Activated gamma-delta T cell (primary cell): ENCODE measurements at regions not wholly inside any gene's neighbourhood (a gene's known extent, or its start where the extent isn't known, plus 50 kb on each side); places are given as distances from the start of the nearest gene placed in this dataset.

Source experiments
- DNase-seq: peaks from one replicate; lab custom pipeline; 2025; lab: John Stamatoyannopoulos, UW

DNA sequence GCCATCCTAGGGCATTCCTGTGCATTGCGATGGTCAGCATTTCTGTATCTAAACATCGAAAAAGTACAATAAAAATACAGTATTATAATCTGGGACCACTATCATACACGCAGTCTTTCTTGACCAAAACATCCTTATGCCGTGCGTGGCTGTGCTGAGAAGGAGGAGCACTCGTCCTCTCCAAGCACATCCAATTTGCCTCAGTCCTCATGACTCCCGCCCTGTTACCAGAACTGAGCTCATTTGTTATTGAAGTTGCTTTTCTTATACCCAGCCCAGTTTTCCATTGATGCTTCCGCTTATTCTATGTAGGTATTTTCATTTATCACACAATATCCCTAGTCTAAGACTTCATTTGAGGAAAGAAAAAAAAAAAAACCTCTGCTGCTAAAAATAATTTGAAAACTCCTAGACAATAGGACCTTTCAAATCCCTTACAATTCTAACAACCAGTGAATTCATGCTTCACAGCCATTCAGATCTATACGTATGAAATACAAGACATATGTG is 236.9 kb upstream of the PLEKHG7 start:
- no peak for DNase-seq

DNA sequence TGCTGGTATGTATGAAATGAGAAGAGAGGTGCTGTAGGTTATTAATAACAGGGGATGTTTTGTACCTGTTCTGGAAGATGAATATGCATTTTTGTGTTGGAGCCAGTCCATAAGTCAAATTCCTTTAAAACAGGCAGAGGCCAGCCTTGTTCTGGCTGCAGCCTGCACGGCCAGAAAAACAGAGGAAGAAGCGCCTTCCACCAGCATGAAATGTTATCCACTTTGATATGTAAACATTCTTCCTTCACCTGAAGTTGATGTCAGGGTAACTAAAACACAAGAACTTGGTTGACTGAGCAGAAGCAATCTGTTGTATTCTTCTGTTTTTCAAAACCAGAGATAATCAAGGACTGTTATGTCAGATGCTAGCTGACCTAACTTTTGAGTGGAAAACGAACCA is 237.9 kb upstream of the PLEKHG7 start:
- DNase-seq: no peak

DNA sequence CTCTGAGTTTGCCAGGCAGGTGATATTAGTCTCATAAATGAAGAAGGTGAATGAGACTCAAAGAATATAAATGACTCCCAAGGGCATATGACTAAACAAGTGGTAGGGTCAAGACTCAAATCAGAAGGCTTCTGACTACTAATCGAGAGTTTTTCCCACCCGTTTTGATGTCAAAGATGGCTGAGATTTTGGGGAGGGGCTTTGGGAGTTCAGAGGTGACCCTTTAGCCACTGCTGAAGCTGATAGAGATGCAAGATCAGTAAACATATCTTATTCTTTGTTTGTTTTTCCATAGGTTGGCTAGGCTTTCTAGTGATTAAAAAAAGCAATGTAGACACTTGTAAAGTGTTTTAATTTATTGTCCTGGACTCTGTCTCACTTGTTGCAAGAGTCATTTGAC is 239.6 kb upstream of the PLEKHG7 start:
- no peak for DNase-seq

DNA sequence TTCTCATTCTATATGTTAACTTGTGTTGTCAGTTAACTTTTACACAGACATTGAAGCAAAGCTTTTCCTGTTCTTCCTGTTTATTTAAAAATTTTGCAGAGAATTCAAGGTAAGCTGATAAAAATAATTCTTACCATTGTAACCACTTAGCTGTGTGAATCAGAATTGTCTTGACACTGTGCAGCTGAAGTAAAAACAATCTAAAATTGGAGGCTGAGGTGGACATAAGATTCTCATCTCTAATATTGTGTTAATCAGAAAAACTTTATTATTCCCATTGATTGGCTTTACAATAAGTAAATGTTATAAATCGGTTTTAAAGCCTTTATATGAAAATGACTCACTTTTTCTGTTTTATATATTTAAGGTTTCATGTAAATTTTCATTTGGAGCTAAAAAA is 240.3 kb upstream of the PLEKHG7 start:
- DNase-seq: no peak

DNA sequence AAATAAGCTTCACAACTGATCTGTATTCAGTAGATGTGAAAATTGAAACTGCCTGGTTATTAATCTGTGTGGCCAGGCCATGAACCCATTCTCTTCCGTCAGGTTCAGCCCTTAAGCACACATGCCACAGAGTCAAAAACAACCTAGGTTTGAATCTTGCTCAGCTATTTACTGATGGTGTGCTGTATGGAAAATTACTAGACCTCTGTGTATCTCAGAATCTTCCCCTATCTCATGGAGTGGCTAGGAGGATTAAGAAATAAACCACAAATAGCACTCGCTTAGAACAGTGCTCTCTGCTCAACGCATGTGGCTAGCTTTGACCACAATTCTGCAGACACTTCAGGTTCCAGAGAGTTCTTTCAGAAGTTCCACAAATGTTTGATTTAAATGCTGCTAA is 240.7 kb upstream of the PLEKHG7 start:
- DNase-seq: no peak

DNA sequence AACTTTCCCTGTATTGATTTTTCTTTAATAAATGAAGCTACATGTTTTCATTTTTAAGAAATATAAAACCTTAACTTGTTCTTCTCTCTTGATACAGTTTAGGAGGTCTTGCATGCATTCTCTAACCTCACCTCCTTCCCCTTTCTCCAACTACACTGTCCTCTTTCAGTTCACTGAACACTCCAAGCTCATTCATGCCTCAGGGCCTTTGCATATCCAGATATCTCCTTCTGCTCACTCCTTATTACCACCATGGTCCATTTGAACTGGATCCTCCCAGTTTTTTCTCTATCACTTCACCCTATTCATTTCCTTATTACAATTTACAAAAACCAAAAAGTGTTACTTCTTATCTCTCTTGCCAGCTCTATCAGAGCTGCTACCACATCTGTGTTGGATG is 242.9 kb upstream of the PLEKHG7 start:
- DNase-seq: no peak

DNA sequence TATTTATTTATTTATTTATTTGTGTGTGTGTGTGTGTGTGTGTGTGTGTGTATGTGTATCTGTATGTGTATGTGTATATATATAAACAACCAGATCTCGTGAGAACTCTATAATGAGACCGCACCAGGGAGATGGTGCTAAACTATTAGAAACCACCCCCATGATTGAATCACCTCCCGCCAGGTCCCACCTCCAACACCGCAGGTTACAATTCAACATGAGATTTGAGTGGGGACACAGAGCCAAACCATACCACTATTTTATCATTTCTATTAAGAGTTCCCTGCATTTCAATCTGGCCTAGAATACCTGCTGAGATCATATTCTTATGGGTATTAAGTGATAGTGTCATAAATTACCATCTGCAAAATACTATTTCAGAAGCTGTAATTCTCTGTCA is 243.8 kb upstream of the PLEKHG7 start:
- DNase-seq: no peak

DNA sequence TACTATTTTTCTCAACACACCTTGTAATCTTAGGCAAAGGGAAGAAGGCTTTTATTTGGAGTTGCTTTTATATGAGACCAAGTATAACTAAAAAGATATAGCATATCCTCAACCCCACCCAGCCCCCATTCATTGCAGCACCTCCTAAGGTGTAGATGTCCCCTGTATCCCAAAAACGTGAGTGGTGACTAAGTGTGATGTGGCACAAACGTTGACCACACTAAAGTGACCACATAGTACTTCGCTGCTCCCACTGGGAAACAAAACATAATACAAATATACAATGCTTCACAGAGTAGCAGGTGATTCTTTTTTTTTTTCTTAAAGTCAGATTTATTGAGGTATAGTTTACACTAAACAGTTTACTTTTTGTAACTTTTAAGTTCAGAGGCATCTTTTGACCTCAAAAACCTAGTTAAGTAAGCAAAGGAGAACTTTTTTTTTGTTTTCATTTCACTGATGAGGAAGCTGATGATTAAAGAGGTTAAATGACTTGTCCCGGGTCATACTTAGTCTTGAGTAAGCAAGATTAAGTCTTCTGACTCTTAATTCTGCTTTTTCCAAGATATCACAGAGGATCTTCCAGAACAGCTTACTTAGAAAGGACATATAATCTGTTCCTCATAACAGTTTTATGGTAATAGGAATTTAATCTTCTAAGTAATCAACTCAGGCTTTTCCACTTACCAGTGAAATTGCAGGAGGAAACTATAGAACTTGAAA is 245.2 kb upstream of the PLEKHG7 start:
- DNase-seq: no peak

DNA sequence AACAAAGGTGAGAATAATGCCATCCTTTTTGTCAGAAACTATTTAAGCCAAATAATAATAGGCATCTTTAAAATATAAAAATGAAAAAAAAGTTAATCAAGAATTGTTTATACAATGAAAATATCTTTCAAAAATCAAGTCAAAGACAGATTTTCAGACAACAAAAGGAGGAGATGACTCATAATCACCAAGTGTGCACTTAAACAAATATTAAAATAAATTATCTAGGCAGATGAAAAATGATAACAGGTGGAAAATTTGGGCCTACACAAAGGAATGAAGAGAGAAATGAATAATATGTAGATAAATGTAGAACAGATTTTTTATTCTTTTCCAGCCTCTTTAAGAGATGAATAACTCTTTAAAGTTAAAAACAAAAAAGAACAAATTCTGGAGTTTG is 250.0 kb upstream of the PLEKHG7 start:
- no peak for DNase-seq

DNA sequence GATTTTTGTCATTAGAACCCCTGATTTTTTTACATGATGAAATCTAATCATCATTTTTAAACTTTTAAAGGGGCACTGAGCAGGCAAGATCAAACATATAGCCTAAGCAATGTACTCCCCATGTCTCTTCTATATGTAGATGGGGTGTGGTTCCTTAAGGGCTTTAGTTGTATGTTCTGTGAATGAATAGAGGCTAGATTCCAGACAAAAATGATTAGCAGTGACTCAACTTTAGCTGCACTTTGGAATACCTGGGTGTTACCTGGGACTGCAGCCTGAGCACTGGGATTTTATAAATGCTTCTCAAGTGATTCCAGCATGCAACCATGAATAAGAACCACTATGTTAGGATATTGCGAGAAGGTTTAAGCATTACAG is 256.7 kb upstream of the PLEKHG7 start:
- DNase-seq: no peak

DNA sequence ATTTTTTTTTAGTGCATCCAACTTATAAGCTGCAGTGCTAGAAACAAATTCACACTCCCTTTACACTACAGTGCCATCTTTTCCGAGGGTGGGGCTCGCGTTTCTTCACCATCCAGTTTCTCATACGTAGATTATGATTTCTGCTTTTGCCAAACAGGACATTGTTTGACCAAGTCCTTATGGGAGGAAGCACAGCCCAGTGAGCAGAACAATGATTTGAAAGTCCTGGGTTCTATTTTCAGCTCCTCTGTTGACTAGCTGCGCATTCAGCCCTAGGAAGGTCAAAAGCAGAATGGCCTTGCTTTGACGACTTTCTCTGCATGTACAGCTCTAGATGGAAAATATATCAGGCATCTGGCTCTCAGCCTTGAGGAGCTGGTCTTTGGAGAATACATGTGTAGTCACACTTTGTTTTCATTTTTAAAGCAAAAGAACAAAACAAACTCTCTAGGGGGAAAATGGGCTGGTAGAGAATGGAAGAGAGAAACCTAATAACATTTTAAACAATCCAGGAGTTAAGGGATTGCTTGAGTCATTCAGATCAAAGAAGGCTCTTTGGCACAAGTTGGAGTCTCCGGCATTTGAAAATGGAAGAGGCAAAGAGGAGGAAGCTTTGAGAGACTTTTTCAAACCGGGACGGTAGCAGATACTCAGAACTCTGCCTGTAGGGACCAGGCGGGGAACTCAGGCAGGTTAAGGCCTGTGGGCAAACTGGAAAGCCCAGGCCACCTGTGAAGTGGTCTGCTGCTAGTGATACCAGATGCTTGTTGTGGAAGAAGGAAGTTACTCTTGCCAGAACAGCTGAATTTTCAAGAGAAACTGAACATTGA is 257.3 kb upstream of the PLEKHG7 start:
- no peak for DNase-seq

DNA sequence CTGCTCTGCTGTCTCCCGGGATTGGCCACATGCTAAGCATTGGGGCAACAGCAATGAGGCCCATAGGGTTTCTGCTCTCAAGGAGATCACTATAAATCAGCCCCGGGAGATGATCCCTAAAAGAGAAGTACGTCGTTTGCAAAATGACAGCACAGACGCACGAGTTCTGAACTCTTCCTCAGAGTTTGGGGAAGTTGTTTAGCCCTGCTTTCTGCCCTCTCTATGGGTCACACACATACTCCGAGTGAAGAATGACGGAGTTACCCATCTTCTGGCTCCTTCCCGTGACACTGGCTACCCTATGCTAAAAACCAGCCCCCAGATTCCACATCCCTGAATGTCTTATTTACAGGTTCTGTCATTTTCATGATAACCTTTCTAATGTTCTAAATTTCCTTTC is 258.0 kb upstream of the PLEKHG7 start:
- no peak for DNase-seq

DNA sequence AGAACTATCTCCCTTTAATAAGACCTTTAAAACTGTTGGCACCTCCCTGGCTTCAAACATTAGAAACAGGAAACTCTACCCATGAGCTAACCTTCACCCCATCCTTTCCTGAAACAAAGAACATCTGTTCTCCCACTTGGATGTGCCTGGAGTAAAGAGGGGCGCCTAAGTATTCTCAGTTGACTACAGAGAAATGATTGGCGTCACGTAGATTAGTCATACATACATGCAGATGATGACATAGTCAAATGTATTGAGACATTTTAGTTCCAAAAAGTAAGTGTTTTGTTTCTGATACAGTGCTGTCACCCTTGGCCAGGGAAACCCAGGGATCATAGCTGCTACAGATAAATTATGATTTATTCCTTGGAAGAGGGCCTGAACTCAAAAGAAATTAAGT is 260.0 kb upstream of the PLEKHG7 start:
- DNase-seq: no peak

DNA sequence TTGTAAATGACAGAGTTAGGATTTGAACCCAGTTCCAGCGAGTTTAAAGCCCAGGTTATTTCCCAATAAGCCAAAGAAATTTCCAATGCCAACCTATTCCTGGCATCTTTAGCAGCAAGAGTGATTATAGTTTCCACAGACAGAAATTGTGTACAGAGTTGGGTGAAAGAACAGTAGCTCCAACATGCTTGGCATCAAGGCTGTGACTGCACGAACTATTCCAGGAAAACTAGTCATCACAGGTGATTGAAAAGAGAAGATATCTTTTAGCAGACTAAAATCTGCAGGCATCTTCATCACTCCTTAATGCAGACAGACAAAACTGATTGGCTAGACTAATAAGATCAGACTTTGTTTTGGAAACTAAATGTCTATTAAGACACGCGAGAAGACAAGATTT is 262.7 kb upstream of the PLEKHG7 start:
- no peak for DNase-seq

DNA sequence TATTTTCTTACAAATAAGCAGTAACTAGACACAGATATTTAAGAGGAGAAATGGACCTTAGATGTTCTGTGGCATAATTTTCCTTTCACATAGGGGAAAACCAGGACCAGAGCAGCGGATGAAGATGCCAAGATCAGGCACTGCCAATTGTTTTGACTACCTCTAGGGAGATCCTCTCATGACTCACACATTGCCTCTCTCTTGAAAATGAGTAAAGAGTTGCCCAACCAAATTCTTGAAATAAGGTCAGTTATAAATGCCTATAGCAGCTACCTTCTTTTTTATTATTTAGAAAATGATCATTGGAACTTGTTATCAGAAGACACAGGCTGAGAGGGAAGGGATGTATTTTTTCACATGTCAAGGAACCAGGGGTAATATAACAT is 263.4 kb upstream of the PLEKHG7 start:
- DNase-seq: no peak

DNA sequence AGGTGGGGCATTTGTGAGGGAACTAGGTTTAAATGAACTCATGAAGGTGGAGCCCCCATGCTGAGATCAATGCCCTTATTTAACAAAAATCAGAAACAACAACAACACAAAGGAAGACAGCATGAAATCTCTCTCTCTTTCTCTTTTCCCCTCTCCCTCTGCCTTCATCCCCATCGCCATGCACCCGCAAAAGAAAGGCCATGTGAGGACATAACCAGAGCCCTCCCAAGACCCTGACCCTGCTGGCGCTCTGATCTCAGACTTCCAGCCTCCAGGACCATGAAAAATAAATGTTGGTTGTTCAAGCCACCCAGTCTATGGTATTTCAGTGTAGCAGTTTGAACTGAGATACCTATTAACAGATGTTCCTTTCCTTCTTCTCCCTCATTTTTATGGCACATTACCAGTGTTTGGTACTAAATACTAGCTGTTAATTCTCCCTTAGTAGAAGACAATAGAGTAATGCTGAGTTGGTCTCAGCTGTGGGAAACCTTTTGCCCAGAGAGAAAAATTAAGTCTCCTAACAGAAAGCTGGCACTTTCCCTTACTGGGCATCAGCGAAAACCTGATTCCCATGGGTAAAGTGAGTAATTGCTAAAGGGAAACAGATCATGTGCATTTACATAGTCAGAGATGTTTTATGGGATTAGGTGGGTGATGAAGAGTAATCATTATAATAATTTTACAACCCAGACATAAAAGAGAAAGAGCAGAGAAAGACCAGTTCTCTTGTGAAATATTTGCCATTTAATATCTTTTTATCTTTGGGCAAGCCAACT is 264.0 kb upstream of the PLEKHG7 start:
- no peak for DNase-seq

DNA sequence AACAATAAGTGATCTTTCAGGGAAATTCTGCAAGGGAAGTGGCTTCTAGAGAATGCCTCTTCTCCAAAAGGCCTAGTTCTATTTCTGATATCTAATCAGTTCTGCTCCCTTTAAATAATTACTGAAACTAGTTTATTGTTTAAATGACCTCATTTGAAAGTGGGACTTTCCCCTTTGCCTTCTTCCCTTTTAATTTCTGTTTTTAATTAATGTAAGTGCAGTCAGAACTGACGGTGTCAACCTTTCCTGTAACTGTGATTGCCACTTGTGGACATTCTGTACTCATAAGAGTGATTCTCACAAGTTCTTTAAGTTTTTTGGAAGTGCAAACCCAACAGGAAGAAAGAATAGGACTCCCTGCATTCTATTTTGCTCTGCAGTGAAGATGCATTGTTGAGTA is 265.3 kb upstream of the PLEKHG7 start:
- DNase-seq: no peak

DNA sequence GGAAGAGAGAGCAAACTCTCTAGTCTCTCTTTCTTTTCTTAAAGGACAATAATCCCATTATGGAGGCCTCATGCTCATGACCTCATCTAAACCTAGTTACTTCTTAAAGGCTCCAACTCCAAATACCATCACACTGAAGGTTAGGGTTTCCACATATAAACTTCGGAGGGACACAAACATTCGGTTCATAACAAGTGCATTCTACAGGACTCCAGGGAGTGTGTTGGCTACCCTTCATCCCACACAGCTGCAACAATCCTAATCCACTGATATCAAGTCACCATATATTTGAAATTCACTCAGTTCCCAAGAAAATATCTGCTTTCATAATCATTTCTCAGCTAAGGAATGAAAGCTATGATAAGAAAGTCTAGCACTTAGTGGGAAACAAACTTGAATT is 265.9 kb upstream of the PLEKHG7 start:
- no peak for DNase-seq

DNA sequence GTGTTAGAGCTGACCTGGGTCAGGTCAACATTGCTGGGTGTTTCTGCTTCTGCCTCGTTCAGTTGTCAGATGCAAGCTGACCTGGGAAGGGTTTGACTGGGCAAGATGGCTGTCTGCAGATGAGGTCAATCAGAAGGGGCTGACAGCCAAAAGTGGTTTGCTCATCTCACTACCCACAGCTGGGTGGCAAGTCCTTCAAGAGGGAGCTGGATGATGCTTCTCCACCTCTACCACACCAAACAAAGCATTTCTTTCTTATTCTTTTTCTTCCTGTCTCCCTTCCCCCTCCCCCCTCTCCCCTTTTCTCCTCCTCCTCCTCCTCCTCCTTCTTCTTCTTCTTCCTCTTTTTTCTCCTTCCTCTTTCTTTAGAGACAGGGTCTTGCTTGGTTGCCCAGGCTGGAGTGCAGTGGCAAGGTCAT is 268.2 kb upstream of the PLEKHG7 start:
- no peak for DNase-seq

DNA sequence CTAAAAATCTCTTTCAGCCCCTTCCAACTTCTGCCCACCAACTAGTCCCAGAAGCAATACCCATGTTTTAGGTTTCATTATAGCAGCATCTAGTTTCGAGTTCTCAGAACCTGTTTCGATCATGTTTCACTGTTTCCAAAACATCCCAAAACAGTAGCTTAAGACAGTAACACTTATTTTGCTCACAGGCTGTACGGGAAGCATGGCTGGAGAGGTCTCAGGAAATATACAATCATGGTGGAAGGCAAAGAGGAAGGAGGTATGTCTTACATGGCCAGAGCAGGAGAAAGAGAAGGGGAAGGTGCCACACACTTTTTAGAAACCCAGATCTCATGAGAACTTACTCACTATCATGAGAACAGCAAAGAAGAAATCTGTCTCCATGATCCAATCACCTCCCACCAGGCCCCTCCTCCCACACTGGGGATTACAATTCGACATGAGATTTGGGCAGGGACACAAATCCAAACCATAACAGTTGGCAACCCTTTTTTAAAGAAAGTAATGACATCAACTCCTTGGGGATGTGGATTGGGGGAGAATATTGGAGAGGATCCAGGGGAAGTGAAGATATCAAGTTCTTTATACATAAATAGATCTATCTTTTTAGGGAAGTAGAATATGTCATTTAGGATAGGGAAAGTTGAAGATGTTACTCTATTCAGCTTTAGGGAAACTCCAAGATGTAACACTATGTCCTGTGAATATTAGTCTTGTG is 269.9 kb upstream of the PLEKHG7 start:
- DNase-seq: no peak

DNA sequence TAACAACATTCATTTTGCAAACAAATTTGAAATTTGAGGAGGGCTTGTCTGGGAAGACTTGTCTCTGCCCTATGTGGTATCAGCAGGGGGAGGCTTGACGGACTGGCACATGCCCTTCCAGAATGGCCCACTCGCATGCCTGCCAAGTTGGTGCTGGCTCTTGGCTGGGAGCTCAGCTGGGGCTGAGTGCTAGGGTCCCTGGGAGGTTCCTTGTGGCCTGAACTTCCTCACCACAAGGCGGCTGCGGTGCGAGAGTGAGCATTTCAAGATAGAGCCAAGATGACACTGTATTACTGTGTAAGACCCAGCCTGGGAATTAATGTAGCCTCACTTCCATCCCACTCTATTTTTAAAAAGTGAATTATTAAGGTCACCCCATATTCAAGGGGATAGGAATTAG is 271.6 kb upstream of the PLEKHG7 start:
- DNase-seq: no peak

DNA sequence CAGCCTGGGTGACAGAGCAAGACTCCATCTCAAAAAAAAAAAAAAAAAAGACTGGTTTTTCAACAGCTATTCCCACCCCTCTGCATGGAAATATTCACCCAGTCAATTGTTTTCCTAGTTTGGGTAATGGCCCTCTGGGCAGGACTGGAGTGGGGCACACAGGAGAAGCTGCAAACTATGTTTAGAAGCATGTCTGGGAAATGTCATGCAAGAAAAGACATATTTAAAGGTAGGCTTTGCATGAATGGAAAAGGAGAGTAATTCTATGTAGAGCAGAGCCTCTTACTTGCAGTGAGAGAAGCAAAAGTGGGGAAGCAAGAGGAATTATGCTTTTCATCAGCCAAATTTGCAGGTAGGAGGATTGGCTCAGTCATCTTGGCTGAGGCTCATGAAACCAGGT is 276.5 kb upstream of the PLEKHG7 start:
- DNase-seq: no peak
